Neural cell (in vitro differentiated cells): ENCODE measurements at regions not wholly inside any gene's neighbourhood (a gene's known extent, or its start where the extent isn't known, plus 50 kb on each side); places are given as distances from the start of the nearest gene placed in this dataset.

Source experiments
- H2AFZ ChIP-seq: fragments of 200-600, 300-800 bp; sonication (generic), shearing (Covaris generic); 2 replicates; pipeline ENCODE4 v1.6.0; 2014; ENCODE audit warnings: low read depth, mild to moderate bottlenecking, antibody characterized with exemption, low read length, moderate library complexity
- H3F3A ChIP-seq: fragments of 200-600 bp; shearing (Covaris generic); 2 replicates; pipeline ENCODE4 v1.6.1; 2016; ENCODE audit warnings: mild to moderate bottlenecking, moderate library complexity, mixed read lengths, antibody characterized with exemption, low read length; ENCODE audit not compliant: insufficient read depth, poor library complexity, severe bottlenecking
- H3K27ac ChIP-seq: fragments of 200-600, 300-800 bp; sonication (generic), shearing (Covaris generic); 2 replicates; pipeline ENCODE4 v1.5.1; 2014; ENCODE audit warnings: mild to moderate bottlenecking, low read length, moderate library complexity
- H3K27me3 ChIP-seq: fragments of 300-800, 200-600 bp; sonication (generic), shearing (Covaris generic); 2 replicates; pipeline ENCODE4 v1.6.0; 2014; ENCODE audit warnings: mild to moderate bottlenecking, low read depth, low read length, moderate library complexity; ENCODE audit not compliant: insufficient read depth
- H3K36me3 ChIP-seq: fragments of 300-800, 200-600 bp; sonication (generic), shearing (Covaris generic); 2 replicates; pipeline ENCODE4 v1.5.1; 2014; ENCODE audit warnings: mild to moderate bottlenecking, antibody characterized with exemption, low read length, moderate library complexity; ENCODE audit not compliant: insufficient read depth
- H3K4me2 ChIP-seq: fragments of 300-800, 200-600 bp; sonication (generic), shearing (Covaris generic); 2 replicates; pipeline ENCODE4 v1.6.0; 2014; ENCODE audit warnings: mild to moderate bottlenecking, low read length
- H3K4me3 ChIP-seq: fragments of 300-800, 200-600 bp; sonication (generic), shearing (Covaris generic); 2 replicates; pipeline ENCODE4 v1.5.1; 2014; ENCODE audit warnings: mild to moderate bottlenecking, low read length, moderate library complexity
- H3K79me2 ChIP-seq: fragments of 200-600 bp; shearing (Covaris generic); replicated peaks from 2 replicates; pipeline ENCODE4 v1.6.0; 2014; ENCODE audit warnings: mild to moderate bottlenecking, low read length, moderate library complexity; ENCODE audit not compliant: insufficient read depth
- H3K9ac ChIP-seq: fragments of 300-800, 200-600 bp; sonication (generic), shearing (Covaris generic); 2 replicates; pipeline ENCODE4 v1.6.1; 2016; ENCODE audit warnings: mild to moderate bottlenecking, low read length, mixed read lengths
- H3K9me2 ChIP-seq: fragments of 200-600 bp; shearing (Covaris generic); 2 replicates; pipeline ENCODE4 v1.6.1; 2016; ENCODE audit warnings: mild to moderate bottlenecking, low read length, mixed read lengths; ENCODE audit not compliant: insufficient read depth
- H3K9me3 ChIP-seq: fragments of 200-600, 300-800 bp; sonication (generic), shearing (Covaris generic); 2 replicates; pipeline ENCODE4 v1.6.1; 2016; ENCODE audit warnings: mild to moderate bottlenecking, mixed run types, low read length, moderate library complexity, mixed read lengths
- H4K20me1 ChIP-seq: fragments of 200-600 bp; shearing (Covaris generic); 2 replicates; pipeline ENCODE4 v1.6.1; 2016; ENCODE audit warnings: mild to moderate bottlenecking, mixed run types; ENCODE audit not compliant: insufficient read depth
- EP300 ChIP-seq: fragments of 450-650 bp; conservative IDR thresholded peaks from 2 replicates; pipeline ENCODE4 v1.6.1; 2014; ENCODE audit warnings: antibody characterized with exemption, mild to moderate bottlenecking, moderate library complexity; ENCODE audit not compliant: poor library complexity, severe bottlenecking
- EZH2 ChIP-seq: fragments of 200-600, 300-800 bp; shearing (Covaris generic), sonication (generic); IDR thresholded peaks from 2 replicates; pipeline ENCODE4 v1.6.1; 2014; ENCODE audit warnings: antibody characterized with exemption, low read length, borderline replicate concordance, mild to moderate bottlenecking; ENCODE audit not compliant: insufficient read depth, poor library complexity, severe bottlenecking
- MXI1 ChIP-seq: fragments of 450-650 bp; conservative IDR thresholded peaks from 2 replicates; pipeline ENCODE4 v1.6.1; 2014; ENCODE audit warnings: antibody characterized with exemption, mild to moderate bottlenecking; ENCODE audit not compliant: poor library complexity, severe bottlenecking
- POLR2AphosphoS5 ChIP-seq: IDR thresholded peaks from 2 replicates; pipeline ENCODE4 v1.6.1; 2012
- RAD21 ChIP-seq: fragments of 450-650 bp; conservative IDR thresholded peaks from 2 replicates; pipeline ENCODE4 v1.6.1; 2014; ENCODE audit warnings: antibody characterized with exemption, mild to moderate bottlenecking, moderate library complexity
- SMC3 ChIP-seq: fragments of 450-650 bp; conservative IDR thresholded peaks from 2 replicates; pipeline ENCODE4 v1.6.1; 2014; ENCODE audit warnings: antibody characterized with exemption, mild to moderate bottlenecking, moderate library complexity; ENCODE audit not compliant: poor library complexity
- TAF1 ChIP-seq: IDR thresholded peaks from 2 replicates; pipeline ENCODE4 v1.6.1; 2012; ENCODE audit warnings: low read depth
- TF ChIP-seq, protein P1 (sequence below): IDR thresholded peaks from 2 replicates; pipeline ENCODE4 v1.6.1; 2012; ENCODE audit warnings: borderline replicate concordance
- TF ChIP-seq, protein P2 (sequence below): fragments of 450-650 bp; IDR thresholded peaks from 2 replicates; pipeline ENCODE4 v1.5.1; 2014; ENCODE audit warnings: antibody characterized with exemption, mild to moderate bottlenecking, moderate library complexity; ENCODE audit not compliant: poor library complexity, severe bottlenecking

- Histone ChIP-seq H3K9ac (no peak overlapping the region), H3K4me3 (no peak overlapping the region), H4K20me1 (no peaks in the 10 kb centered on the region), H3K27ac (no peak overlapping the region), H3K79me2 (no peaks in the 10 kb centered on the region), H3K9me3 (no peaks in the 10 kb centered on the region), H3K36me3 (no peaks in the 10 kb centered on the region), H3K27me3 (no peaks in the 10 kb centered on the region), H2AFZ (no peak overlapping the region), H3K4me2 (no peak overlapping the region), H3K9me2 (no peaks in the 10 kb centered on the region), H3F3A (no peaks in the 10 kb centered on the region)
- TF ChIP-seq, protein P1, sequence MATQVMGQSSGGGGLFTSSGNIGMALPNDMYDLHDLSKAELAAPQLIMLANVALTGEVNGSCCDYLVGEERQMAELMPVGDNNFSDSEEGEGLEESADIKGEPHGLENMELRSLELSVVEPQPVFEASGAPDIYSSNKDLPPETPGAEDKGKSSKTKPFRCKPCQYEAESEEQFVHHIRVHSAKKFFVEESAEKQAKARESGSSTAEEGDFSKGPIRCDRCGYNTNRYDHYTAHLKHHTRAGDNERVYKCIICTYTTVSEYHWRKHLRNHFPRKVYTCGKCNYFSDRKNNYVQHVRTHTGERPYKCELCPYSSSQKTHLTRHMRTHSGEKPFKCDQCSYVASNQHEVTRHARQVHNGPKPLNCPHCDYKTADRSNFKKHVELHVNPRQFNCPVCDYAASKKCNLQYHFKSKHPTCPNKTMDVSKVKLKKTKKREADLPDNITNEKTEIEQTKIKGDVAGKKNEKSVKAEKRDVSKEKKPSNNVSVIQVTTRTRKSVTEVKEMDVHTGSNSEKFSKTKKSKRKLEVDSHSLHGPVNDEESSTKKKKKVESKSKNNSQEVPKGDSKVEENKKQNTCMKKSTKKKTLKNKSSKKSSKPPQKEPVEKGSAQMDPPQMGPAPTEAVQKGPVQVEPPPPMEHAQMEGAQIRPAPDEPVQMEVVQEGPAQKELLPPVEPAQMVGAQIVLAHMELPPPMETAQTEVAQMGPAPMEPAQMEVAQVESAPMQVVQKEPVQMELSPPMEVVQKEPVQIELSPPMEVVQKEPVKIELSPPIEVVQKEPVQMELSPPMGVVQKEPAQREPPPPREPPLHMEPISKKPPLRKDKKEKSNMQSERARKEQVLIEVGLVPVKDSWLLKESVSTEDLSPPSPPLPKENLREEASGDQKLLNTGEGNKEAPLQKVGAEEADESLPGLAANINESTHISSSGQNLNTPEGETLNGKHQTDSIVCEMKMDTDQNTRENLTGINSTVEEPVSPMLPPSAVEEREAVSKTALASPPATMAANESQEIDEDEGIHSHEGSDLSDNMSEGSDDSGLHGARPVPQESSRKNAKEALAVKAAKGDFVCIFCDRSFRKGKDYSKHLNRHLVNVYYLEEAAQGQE, result no peak
- TF ChIP-seq MXI1, result no peak
Observed at GRCh38 chr6:113039005-113039404, 691.9 kb downstream of the RFPL4B start.

DNA sequence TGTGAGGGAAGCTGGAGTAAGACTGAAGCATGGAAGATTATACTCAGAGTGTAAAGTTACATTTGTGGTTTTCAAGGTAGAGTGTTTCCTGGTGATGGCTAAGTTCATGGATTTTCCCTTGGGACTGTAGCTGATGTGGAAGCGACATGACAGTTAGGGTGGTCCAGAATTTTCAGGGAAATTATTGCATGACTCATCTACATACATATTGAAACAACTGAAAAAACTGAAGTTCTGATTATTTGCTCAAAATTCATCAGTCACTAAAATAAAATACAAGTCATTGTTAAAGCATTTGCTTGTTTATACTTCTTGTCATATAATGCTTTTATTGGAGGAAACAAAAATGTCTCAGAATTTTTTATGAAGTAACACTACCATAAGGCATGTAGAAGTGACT, 700.0 kb downstream of the RFPL4B start:
- Histone ChIP-seq H3K9ac (no peak overlapping the region), H4K20me1 (no peaks in the 10 kb centered on the region)

More for the DNA sequence above, 700.0 kb downstream of the RFPL4B start:
- Histone ChIP-seq H2AFZ (no peak overlapping the region), H3K9me3 (no peaks in the 10 kb centered on the region), H3K4me3 (no peak overlapping the region), H3K27ac (no peak overlapping the region), H3K36me3 (no peaks in the 10 kb centered on the region), H3K9me2 (no peaks in the 10 kb centered on the region), H3K4me2 (no peak overlapping the region), H3F3A (no peaks in the 10 kb centered on the region), H3K79me2 (no peaks in the 10 kb centered on the region), H3K27me3 (no peaks in the 10 kb centered on the region)
- TF ChIP-seq RAD21 (no peak), TAF1 (no peak), SMC3 (no peak), MXI1 (no peak), EZH2 (no peak), EP300 (no peak), POLR2AphosphoS5 (no peak)
- TF ChIP-seq, protein P1, result no peak
- TF ChIP-seq, protein P2, sequence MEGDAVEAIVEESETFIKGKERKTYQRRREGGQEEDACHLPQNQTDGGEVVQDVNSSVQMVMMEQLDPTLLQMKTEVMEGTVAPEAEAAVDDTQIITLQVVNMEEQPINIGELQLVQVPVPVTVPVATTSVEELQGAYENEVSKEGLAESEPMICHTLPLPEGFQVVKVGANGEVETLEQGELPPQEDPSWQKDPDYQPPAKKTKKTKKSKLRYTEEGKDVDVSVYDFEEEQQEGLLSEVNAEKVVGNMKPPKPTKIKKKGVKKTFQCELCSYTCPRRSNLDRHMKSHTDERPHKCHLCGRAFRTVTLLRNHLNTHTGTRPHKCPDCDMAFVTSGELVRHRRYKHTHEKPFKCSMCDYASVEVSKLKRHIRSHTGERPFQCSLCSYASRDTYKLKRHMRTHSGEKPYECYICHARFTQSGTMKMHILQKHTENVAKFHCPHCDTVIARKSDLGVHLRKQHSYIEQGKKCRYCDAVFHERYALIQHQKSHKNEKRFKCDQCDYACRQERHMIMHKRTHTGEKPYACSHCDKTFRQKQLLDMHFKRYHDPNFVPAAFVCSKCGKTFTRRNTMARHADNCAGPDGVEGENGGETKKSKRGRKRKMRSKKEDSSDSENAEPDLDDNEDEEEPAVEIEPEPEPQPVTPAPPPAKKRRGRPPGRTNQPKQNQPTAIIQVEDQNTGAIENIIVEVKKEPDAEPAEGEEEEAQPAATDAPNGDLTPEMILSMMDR, result no peak
